ENCODE measurements at regions not wholly inside any gene's neighbourhood (a gene's known extent, or its start where the extent isn't known, plus 50 kb on each side); places are given as distances from the start of the nearest gene placed in this dataset.
"Not testable (repeated sequence)": the region's sequence is repeated elsewhere in the genome, so short reads cannot be mapped to it uniquely, and the experiment has no call there.

- H3K36me3 Mint-ChIP-seq: no peaks in the 10 kb centered on the region
- intact Hi-C loops (cut with micrococcal nuclease): no loop called here
- no peaks in the 10 kb centered on the region for H3K4me1 ChIP-seq (ENCODE audit: control insufficient read depth, insufficient read depth, low read length)
- peaks cover 5 to 11% of the 10 kb centered on the region in 2 donors for H3K9me3 Mint-ChIP-seq
- H3K27ac Mint-ChIP-seq: no peak overlapping the region
- ATAC-seq (no peak), DNase-seq (no peak)
- H3K27me3 Mint-ChIP-seq (ENCODE audit: low read depth in 2 of 2): no peaks in the 10 kb centered on the region
- no peaks in the 10 kb centered on the region for H3K27me3 ChIP-seq (ENCODE audit: control insufficient read depth, insufficient read depth, low read length)
- no peaks in the 10 kb centered on the region for H3K9me3 ChIP-seq (ENCODE audit: control insufficient read depth, insufficient read depth, low read length)
- H3K36me3 ChIP-seq (ENCODE audit: control insufficient read depth, insufficient read depth, low read length): no peaks in the 10 kb centered on the region
- 77% methylated on average over 1 of the region's 1 CpG for WGBS (ENCODE audit: insufficient coverage)
- H3K4me3 Mint-ChIP-seq: no peak overlapping the region
- no peak for TF ChIP-seq CTCF (IDR thresholded peaks at IDR 0.05)
- H3K27ac ChIP-seq (ENCODE audit: low read length): no peak overlapping the region
- no peak overlapping the region for H3K4me3 ChIP-seq (ENCODE audit: low read length)
- no peaks in the 10 kb centered on the region for H3K4me1 Mint-ChIP-seq
Observed at GRCh38 chr3:95815828-95816227, 998.6 kb upstream of the EPHA6 start.

GRCh38 chr3:95826419-95826818 lies 988.0 kb upstream of the EPHA6 start:
- Mint-ChIP-seq H3K9me3 (peaks cover 10 to 11% of the 10 kb centered on the region in 2 donors), H3K27ac (no peak overlapping the region), H3K4me1 (no peaks in the 10 kb centered on the region), H3K4me3 (no peak overlapping the region), H3K27me3 (ENCODE audit: low read depth in 2 of 2) (no peaks in the 10 kb centered on the region), H3K36me3 (peaks cover 7% of the 10 kb centered on the region)
- no peaks in the 10 kb centered on the region for H3K27me3 ChIP-seq (ENCODE audit: control insufficient read depth, insufficient read depth, low read length)
- no peak overlapping the region for H3K27ac ChIP-seq (ENCODE audit: low read length)
- intact Hi-C loops (cut with micrococcal nuclease): no loop called here
- ATAC-seq: no peak
- TF ChIP-seq CTCF (IDR thresholded peaks at IDR 0.05): no peak
- no peaks in the 10 kb centered on the region for H3K9me3 ChIP-seq (ENCODE audit: control insufficient read depth, insufficient read depth, low read length)
- H3K36me3 ChIP-seq (ENCODE audit: control insufficient read depth, insufficient read depth, low read length): no peaks in the 10 kb centered on the region
- H3K4me1 ChIP-seq (ENCODE audit: control insufficient read depth, insufficient read depth, low read length): no peaks in the 10 kb centered on the region
- no peak overlapping the region for H3K4me3 ChIP-seq (ENCODE audit: low read length)
- 89% methylated on average over 1 of the region's 2 CpGs for WGBS (ENCODE audit: insufficient coverage)
- no peak for DNase-seq

- Mint-ChIP-seq H3K27ac (no peak overlapping the region), H3K4me1 (no peaks in the 10 kb centered on the region), H3K4me3 (no peak overlapping the region), H3K9me3 (peaks cover 17 to 20% of the 10 kb centered on the region in 2 donors), H3K27me3 (ENCODE audit: low read depth in 2 of 2) (no peaks in the 10 kb centered on the region), H3K36me3 (peaks cover 11% of the 10 kb centered on the region)
- peaks cover 3% of the 10 kb centered on the region for H3K9me3 ChIP-seq (ENCODE audit: control insufficient read depth, insufficient read depth, low read length)
- no peak for DNase-seq
- TF ChIP-seq CTCF (IDR thresholded peaks at IDR 0.05): no peak
- H3K36me3 ChIP-seq (ENCODE audit: control insufficient read depth, insufficient read depth, low read length): no peaks in the 10 kb centered on the region
- H3K4me1 ChIP-seq (ENCODE audit: control insufficient read depth, insufficient read depth, low read length): no peaks in the 10 kb centered on the region
- no peaks in the 10 kb centered on the region for H3K27me3 ChIP-seq (ENCODE audit: control insufficient read depth, insufficient read depth, low read length)
- intact Hi-C loops (cut with micrococcal nuclease): no loop called here
- H3K27ac ChIP-seq (ENCODE audit: low read length): no peak overlapping the region
- no peak for ATAC-seq
- no peak overlapping the region for H3K4me3 ChIP-seq (ENCODE audit: low read length)
Observed at GRCh38 chr3:95832146-95832545, 982.2 kb upstream of the EPHA6 start.

GRCh38 chr3:95860628-95861027 lies 953.8 kb upstream of the EPHA6 start:
- H3K9me3 Mint-ChIP-seq: peaks cover 11 to 28% of the 10 kb centered on the region in 2 donors
- H3K4me1 Mint-ChIP-seq; DNase-seq; H3K27me3 Mint-ChIP-seq (ENCODE audit: low read depth in 2 of 2); H3K27ac ChIP-seq (ENCODE audit: low read length); H3K4me3 Mint-ChIP-seq; ATAC-seq; H3K4me1 ChIP-seq (ENCODE audit: control insufficient read depth, insufficient read depth, low read length); H3K27me3 ChIP-seq (ENCODE audit: control insufficient read depth, insufficient read depth, low read length); H3K36me3 ChIP-seq (ENCODE audit: control insufficient read depth, insufficient read depth, low read length); intact Hi-C loops (cut with micrococcal nuclease); H3K36me3 Mint-ChIP-seq; H3K27ac Mint-ChIP-seq; H3K4me3 ChIP-seq (ENCODE audit: low read length): not testable (repeated sequence)
- peaks cover 12% of the 10 kb centered on the region for H3K9me3 ChIP-seq (ENCODE audit: control insufficient read depth, insufficient read depth, low read length)
- 90% methylated on average over 9 of the region's 9 CpGs for WGBS (ENCODE audit: insufficient coverage)

All from natural killer cell (primary cell).